Inflammatory macrophage (primary cell): ENCODE measurements at regions not wholly inside any gene's neighbourhood (a gene's known extent, or its start where the extent isn't known, plus 50 kb on each side); places are given as distances from the start of the nearest gene placed in this dataset.

Source experiments
- DNase-seq, 2 donors: peaks; one replicate each; pipeline ENCODE4 v3.0.0-alpha.2; 2020 to 2022

GRCh38 chr11:134906356-134906955 lies 494.4 kb upstream of the B3GAT1 start:
- DNase-seq, result no peak

DNA sequence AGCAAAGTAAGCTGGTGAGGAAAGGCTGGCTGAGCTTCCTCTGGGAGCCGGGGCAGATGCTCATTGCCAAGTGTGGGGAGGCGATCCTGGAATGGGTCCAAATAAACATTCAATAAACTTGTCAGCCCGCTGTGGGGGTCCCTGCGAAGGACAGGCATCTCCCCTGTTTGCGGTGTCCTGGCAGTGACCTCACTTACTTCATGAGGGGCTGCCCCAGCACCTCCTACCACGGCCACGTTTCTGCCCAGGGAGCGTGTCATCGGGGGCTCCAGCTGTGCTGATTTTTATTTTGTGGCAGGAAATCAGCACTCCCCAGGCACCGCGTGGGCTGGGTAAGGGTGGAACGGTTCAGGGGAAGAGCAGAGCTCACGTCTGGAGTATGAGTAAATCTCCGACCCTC lies 493.9 kb upstream of the B3GAT1 start:
- no peak for DNase-seq

- no peak for DNase-seq
Measured at GRCh38 chr11:134905517-134905916, 493.5 kb upstream of the B3GAT1 start.

GRCh38 chr11:134904103-134904790 lies 492.2 kb upstream of the B3GAT1 start:
- DNase-seq, result no peak

DNA sequence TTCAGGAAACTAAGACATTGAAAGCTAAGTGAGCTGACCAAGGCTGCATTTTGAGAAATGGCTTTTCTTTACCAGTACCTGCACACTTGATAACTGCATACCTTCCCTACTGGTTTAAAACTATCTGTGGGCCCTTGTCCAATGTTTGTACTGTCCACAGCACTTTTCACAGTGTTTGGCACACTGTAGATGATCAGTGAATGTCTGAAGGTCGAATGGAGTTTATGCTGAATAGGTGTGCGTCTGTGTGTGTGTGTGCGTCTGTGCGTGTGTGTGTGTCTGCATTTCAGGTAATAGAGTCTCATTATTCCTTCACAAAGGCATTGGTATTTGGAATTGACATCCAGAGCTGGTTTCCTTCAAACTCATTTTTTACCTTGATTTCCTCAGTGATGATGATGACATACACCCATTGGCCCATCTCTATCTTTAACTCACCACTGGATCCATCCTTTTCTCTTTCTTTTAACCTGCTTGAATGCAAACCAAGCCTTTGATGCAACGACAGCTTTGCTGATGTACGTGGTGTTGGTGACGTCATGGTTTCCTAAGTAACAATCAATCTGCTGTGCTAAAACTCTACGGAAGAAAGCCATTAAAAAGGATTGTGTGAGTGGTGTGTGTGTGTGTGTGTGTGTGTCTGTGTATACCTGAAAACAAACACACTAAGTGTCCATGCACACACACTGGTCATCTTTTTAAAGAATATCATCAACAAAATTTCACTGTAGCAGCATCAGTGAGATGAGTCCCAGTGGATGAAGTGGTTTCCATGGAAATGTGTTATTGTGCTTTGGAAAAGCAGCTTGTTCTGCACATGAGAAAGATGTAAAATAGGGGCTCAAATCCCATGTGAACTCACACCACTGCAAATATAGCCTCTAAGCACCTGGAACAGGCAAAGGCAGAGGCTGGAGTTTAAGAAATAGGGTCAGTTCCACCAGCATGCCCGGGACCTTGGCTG lies 490.2 kb upstream of the B3GAT1 start:
- DNase-seq, result no peak

GRCh38 chr11:134901542-134901941 lies 489.5 kb upstream of the B3GAT1 start:
- no peak for DNase-seq

DNA sequence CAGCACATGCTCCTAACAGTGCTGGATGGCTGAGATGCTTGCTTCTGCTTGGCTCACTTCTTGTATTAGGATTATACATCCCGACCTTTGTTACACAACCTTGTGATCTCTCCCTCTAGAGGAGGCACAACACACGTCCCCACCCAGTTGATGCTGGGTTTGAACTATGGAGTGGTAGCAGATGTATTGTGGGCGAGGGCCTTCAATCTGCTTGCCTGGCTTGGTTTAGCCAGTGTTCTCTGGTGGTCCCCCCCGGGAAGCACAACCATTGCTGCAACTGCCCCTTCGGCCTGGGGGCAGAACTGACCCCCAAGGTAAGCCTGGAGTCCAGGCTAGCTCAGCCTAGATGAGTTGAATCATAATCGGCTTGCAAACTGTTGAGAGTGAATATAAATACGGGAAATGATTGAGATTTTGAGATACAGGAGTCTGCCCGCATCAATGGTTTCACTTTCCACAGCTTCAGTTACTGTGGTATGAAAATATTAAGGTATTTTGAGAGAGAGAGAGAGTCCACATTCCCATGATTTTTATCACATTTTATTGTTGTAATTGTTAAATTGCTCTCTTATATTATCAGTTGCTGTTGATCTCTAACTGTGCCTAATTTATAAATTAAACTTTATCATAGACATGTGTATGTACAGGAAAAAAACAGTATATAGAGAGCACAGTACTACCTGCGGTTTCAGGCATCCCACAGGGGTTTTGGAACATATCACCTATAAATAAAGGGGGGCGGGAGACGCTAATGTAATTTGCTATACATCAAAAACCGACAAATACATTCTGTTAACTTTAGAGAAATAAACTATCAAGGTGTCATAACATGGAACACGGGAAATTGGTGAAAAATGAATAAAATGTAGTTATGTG lies 482.0 kb upstream of the B3GAT1 start:
- DNase-seq, result no peak

DNA sequence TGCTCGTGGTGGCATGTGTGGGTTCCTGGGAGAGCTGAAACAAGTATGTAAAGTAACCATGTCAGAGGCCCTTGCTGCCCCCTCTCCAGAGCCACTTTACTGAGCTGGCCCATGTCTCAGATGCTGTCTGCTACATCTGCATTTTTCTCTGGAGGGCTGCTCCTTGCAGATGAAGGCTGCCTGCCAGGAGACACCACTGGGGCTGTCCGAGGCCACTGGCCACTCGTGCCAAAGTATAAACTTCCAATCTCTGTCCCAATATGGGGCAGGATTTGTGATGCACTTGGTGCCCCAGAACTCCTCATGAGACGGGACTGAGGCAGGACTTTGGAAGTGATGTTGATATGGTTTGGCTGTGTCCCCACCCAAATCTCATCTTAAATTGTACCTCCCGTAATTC lies 478.4 kb upstream of the B3GAT1 start:
- DNase-seq, result no peak

- no peak for DNase-seq
Measured at GRCh38 chr11:134889832-134890231, 477.8 kb upstream of the B3GAT1 start.

DNA sequence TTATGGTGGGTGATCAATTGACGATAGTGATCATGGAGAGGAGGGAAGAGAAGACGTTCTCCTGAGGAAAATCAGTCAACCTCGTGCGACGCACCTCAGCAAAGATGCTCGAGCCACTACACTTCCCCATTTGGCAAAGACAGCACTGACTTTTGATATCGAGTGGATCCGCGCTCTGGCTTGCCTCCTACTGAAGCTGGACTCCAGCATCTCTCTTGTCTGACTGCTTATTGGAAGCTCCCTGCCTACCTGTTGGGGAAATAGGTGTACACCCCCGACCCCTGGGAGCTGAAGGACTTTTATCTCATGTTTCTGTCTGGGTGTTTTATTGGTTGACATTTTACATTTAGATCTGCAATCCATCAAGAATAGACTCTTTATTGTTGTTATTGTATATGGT lies 476.8 kb upstream of the B3GAT1 start:
- DNase-seq, result no peak

DNA sequence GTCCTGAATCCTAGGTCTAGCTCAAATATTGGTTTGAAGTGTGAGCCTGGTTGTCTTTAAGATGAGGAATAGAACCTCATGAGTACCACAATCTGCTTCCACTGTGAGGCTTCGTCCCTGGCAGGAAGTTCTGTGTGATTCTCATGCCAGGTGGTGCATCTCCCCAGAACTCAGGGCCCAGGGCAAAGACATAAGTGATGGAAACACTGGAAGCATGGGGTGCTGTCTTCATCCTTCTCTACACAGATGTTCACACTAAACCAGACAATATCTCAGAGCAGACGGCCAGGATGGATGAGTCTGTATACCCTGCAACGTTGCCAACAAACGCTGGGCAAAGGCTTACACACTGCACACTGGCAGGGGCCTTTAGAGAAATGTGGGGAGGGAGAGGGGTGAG lies 475.9 kb upstream of the B3GAT1 start:
- no peak for DNase-seq

DNA sequence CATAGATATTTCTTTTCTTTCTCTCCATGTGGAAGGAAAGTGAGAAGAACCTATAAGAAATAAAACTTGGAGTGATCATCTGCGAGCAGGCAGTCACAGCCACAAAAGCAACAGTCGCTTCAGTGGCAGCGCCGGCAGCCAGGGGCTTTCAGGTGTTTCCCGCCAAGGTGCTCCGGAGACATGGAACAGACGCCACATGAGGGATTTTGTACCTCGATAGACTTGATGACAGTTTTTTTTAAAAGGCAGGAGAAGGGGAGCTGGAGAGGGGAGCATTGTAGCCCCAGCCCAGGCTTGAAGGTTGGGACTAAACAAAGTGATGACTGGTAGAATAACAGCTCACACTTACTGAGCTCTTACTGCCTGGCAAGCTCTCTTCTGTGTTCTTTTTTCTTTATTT lies 471.4 kb upstream of the B3GAT1 start:
- no peak for DNase-seq

DNA sequence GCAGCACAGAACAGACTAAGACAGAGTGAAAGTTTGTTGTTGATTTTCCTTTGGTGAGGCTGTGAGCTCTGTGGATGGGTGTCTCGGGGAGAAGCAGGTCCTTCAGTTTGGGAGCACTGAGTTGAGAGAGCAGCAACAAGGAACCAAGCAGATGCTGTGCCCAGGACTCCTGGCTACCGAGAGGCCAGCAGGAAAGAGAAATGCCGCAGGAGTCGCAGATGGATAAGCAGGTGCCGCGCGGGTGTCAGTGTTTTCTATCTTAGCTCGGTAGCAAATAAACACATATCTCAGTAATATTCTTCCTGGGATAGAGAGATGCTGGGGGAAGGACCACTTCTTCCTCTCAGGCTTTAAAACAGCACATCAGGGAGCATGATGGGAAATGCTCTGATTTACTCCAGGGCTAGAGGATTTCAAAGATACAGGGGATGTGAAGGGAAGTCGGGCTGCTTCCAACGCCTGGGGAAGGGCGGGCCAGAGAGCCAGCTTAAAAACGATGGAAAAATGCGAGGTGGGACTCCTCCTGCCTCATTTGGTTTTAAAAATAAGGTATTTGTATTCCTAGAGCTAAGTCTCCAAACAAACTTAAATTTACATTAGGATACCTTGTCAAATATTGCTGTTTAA lies 470.7 kb upstream of the B3GAT1 start:
- no peak for DNase-seq

DNA sequence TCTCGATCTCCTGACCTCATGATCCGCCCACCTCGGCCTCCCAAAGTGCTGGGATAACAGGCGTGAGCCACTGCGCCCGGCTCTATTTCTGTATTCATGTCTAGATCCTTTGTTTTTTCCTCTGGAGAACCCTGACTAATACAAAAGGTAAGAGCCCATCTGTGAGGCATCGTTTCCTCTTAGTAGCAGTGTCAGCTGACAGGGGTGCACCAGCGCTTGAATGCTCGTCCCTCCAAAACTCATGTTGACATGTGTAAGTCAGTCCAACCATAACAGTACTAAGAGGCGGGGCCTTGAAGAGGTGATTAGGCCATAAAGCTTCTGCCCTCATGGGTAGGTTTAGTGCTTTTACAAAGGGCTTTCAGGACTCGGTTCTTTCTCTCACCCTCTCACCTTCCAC lies 470.1 kb upstream of the B3GAT1 start:
- DNase-seq, result no peak

GRCh38 chr11:134880788-134881187 lies 468.7 kb upstream of the B3GAT1 start:
- no peak for DNase-seq

DNA sequence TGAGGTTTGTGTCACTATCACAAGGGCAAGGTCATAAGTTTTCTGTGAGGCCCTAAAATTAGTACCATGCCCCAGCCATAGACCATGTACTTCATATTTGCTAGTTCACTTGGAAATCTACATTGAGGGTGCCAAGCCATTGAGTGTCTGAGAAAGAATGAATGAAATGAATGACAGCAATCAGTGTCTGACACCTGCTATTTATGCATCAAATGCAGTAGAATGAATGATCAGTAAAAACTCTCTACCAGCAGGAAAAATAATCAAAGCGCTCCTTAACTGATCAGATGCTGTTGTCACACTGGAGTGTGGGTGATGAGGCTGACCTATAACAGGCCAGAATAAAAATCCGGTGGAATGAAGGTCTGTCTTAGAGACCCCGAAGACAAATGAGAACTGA lies 467.9 kb upstream of the B3GAT1 start:
- no peak for DNase-seq

- DNase-seq, result no peak
Measured at GRCh38 chr11:134879341-134879740, 467.3 kb upstream of the B3GAT1 start.

DNA sequence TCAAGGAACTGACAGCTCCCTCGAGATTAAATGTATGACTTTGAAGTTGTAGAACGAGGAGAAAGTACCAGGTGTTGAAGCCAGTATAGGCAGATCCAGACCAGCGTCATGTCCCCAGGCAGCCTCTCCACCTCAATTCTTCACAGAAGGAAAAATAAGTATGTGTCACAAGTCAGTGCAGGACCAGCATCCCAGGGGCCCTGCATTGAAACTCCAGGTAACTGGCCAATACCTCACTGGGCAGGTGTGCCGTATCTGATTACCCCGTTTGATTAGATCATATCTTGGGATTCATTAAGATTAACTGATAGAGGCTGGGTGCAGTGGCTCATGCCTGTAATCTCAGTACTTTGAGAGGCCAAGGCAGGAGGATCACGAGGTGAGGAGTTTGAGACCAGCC lies 466.7 kb upstream of the B3GAT1 start:
- DNase-seq, result no peak

GRCh38 chr11:134876226-134876625 lies 464.2 kb upstream of the B3GAT1 start:
- DNase-seq, result no peak

DNA sequence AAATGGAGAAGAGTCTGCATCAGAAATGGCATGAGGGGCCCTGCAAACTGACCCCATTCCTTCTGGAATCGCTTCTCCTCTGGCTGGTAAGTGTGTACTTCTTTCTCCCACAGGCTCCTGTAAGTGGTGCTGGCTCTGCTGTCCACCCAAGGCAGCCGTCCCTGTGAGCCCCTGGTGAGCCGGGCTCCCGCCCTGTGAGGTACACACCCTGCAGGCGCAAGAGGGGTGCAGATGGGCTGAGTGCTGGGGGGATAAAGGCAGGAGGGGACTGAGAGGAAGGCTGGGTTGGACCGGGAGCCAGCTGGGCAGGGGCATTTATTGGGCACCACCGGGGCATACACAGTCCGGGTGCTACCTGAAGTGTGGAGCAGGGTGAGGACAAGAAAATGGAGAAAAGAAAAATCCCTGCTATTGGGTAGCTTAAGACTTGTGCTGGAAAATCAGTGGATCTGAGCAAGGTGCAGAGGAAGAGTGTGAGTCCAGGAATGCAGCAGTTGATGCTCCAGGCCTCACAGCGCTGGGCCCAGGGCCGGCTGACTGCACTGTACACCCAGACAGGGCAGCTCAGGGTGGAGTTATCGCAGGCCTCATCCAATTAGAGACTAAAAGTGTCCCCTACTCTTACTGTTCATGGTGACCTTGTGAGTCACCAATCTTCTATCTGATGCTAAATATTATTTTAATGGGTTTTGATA lies 455.1 kb upstream of the B3GAT1 start:
- no peak for DNase-seq

DNA sequence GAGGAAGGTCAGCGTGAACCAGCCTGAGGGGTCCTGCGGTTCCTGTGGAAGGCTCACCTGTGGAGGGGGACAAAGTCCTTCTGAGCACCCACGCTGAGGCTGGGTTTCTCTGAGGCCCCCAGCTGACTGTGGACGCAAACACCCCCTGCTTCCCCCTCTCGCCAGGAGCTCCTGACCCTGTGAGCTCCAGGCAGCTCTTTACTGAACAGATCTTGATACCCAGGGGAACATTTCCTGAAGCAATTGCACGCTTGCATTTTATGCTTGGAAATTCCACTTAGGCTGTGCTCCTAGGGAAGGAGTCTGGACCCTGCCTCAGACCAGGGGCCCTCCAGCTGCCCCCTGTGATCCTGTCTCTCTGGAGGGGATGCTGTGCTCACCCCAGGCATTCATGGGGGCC lies 454.2 kb upstream of the B3GAT1 start:
- DNase-seq, result no peak

GRCh38 chr11:134864968-134865305 lies 452.9 kb upstream of the B3GAT1 start:
- no peak for DNase-seq
